HS-5 (cell line): ENCODE measurements at regions not wholly inside any gene's neighbourhood (a gene's known extent, or its start where the extent isn't known, plus 50 kb on each side); places are given as distances from the start of the nearest gene placed in this dataset.

ENCODE experiments used
- DNase-seq: peaks from one replicate; pipeline ENCODE4 v3.0.0-alpha.2; 2012; ENCODE audit warnings: low read depth

DNA sequence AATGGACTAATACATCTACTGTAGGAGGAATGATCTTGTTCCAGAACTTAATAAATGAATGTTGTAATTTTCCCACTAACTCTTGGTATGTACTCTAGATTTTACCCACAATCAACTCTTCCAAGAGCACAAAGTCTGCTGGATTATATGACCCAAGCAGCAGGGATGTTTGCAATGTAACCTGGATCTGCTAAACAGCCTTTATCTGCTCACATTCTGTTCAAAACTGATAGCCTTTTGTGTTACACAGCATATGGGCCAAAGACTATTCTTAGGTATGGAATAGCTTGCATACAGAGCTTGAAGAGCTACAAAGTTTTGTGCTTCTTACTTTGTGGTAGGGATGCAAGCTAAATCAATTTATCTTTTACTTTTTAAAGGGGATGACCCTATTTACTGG lies 213.7 kb upstream of the DCN start:
- no peak for DNase-seq

GRCh38 chr12:91395628-91396135 lies 213.1 kb upstream of the DCN start:
- no peak for DNase-seq

GRCh38 chr12:91394903-91395302 lies 212.3 kb upstream of the DCN start:
- DNase-seq, result no peak

DNA sequence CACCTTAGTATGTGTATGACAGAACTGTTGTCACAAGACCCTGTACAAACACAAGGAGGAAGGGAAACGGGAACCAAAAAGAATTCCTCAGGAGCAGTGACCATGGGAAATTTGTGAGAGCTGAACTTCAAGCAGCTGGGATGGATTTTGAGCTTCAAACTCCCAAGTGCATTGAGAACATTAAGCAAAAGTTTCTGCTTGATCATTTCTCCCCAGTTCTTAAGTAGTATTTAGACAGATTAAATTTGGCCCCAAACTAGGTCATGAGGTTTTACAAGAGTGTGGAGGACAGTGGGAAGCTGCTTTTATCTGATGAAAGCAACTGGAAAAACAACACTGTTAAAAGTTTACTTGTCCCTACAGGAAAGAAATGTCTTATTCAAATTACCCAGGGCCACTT lies 206.0 kb upstream of the DCN start:
- DNase-seq, result no peak

- DNase-seq, result no peak
Observed at GRCh38 chr12:91387461-91388134, 205.0 kb upstream of the DCN start.

DNA sequence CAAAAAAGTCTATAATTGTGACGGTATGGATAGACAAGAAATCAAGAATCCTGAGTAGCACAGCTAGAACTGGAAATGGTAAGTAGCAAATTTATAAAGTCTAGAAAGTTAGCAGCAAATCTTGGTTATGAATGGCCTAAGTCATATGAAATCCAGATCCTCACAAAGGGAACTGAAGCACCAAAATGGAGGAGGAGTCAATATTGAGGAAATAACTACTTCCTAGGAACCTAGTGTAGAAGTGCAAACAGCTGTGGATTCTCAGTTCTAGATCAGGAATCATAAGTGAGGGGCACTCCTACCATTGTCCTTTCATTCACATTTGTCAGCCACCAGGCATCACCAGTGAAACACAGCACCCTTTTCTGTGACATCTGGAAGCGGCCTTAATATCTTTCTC lies 202.2 kb upstream of the DCN start:
- no peak for DNase-seq

GRCh38 chr12:91384366-91384765 lies 201.7 kb upstream of the DCN start:
- DNase-seq, result no peak

DNA sequence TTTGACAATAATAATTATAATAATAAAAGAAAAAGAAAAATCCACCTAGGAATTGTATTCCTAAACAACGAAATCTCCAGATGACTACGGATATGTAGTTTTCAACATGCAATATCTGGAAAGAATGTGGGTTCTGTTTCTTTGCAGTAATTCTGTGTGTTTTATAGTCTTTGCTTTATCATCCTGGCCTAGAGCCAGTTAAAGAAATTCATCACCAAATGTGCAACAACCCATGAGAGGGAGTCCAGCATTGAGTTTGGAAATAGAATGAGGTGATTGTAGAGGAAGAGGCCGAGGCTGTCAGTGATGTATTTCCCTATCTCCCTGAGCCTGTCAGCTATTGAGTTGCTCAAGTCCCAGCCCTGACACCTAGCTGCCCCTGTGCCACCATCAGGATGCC lies 200.5 kb upstream of the DCN start:
- no peak for DNase-seq

- DNase-seq, result peak; percentile 56
Observed at GRCh38 chr12:91382081-91382543, 199.5 kb upstream of the DCN start.

- DNase-seq, result peak; percentile 43
Observed at GRCh38 chr12:91381309-91381804, 198.7 kb upstream of the DCN start.

DNA sequence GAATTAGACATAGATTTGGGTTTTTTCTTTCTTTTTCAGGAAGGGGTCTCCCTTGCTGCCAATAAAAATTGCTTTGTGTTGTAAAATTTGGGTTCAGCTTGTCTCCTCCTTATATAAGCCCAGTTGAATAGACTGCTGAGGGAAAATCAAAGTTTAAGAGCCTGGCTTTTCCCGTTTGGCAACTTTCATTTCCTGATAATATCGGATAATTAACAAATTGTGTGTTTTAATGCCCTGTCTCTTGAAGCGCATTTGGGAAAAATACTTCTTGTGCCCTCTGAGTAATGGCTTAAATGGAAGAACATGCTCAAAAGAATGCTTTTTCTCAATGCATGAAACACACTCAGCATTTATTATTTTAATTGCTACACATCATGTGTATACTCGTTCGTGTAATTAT lies 198.0 kb upstream of the DCN start:
- DNase-seq, result no peak

- no peak for DNase-seq
Observed at GRCh38 chr12:91379051-91379775, 196.6 kb upstream of the DCN start.

- no peak for DNase-seq
Observed at GRCh38 chr12:91377436-91377835, 194.8 kb upstream of the DCN start.

- no peak for DNase-seq
Observed at GRCh38 chr12:91373086-91373485, 190.5 kb upstream of the DCN start.

DNA sequence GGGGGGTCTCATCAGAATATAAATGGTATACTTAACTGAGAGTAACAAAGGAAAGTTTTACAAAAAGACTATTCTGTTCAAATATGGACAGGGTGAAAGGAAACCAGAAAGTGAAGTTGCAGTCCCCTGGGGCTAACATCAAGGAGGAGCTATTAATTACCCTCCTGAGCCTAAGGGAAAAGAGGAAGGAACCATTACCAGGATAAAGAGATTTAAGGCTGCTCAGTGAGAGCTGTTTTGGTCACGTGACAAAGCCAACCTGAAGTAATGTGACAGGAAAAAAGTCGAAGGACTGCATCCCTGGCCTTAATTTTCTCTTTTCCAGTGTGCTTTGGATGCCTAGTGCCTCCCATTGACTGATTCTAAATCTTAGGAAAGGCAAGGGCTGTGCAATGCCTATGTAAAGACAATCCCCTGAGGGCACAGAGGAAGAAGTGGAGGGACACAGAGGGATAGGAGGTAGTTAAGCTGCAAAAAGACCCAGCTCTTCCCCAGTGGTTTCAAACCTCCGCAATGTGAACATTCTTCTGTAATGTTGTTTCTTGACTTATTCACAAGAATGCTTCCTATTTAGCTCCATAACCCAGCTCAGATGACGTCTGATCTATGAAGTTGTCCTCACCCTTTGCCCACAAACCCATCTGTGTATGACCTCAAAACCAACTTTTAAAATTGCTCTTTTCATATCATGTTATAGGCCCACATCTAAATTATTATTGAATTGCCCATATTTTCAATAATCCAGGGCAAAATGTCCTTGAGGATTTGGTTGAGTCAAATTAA lies 187.7 kb upstream of the DCN start:
- no peak for DNase-seq

- no peak for DNase-seq
Observed at GRCh38 chr12:91368613-91369012, 186.0 kb upstream of the DCN start.

DNA sequence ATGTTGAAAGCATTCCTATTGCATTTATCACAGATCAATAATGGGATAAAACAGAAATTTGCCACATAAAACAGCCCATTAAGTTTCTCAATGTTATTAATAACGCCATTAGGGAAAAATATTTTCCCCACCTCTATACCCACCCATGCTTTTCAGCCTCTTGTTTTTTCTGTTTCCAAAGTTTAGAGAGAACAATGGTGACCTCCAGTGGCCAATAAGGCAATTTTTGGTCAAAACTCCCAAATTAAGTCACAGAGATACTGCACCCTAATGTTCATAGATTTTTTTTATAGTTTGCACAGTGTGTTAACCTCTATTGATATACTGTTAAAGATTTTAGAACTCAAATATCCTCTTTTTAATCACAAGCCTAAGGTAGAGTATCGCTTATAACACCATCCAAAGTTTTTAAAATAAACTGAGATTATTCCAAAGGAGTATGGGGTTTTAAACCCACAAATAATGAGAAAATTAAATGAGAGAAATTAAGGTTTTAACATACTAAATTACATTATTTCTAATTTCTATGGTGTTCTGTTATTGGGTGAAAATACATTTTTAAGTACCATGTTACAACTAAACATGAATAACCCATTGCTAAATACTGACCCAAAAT lies 184.7 kb upstream of the DCN start:
- DNase-seq, result no peak

DNA sequence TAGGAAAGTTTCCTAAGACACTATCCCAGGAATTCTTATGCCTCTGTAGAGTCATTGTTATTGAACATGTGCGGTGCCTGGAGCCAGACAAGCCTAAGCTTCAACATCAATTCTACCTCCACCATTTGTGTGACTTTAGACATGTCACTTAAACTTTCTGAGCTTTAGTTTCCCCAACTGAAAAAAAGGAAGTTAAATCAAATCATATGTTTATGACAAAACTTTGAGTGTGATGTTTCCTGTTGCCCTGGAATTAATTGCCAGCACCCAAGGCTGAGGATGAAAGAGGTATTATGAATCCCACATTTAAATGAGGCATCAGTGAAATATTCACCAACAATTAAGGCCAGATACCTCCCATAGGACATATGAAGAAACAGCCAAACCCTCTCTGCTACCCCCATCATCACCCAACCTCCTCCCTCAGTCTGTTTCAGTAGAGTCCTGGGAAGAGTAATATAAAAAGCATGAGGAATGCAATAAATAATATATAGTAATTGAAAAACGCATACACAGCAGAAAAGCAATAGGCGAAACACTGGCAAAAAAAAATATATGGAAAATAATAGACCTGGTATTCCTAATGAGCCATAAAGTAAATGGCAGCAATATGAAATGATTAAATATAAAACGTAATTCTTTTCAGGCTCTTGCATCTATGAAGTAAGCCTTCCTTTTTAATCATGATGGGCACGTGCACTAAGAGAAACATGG lies 182.0 kb upstream of the DCN start:
- DNase-seq, result peak; percentile 24

DNA sequence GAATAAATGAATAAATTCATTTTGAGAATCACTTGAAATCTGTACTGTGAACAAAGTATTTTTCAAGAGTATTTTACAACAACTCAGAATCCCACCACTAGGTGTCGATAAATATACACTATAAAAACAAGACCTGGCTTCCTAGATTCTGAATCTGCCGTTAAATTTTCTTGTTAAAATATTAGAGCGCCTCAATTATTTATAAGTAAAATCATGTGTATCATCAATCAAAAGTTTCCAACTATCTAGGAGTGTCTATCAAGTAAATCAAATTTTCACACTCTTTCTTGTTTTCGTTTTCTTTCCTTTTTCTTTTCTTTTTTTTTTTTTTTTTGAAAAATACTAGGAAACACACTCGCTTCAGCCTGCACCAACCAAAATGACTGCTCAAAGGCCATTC lies 179.2 kb upstream of the DCN start:
- DNase-seq, result no peak

- no peak for DNase-seq
Observed at GRCh38 chr12:91357381-91357780, 174.8 kb upstream of the DCN start.

DNA sequence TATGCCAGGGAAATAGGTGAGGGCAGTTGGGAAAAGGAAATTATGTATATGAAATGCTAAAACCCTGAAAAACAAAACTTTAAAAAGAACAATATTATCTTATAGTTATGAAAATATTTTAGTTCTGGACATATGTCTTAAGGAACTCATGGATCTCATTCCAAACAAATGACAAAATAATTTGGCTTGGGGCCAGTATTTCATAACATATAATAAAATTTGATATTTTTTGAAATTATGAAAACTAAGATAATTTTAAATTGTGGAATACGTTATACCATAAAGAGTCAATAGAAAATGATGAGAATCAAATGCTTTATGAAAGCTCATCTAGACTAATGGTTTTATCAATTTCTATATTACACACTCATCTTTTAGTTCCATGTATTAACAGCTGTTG lies 173.8 kb upstream of the DCN start:
- DNase-seq, result no peak
